Stomach (tissue), 4 donors: ENCODE measurements at regions not wholly inside any gene's neighbourhood (a gene's known extent, or its start where the extent isn't known, plus 50 kb on each side); places are given as distances from the start of the nearest gene placed in this dataset.

Experiments
- EP300 ChIP-seq: sonication (generic); formaldehyde crosslinking; IDR thresholded peaks from one replicate; pipeline ENCODE4 v1.6.1; 2017; ENCODE audit warnings: antibody characterized with exemption
- POLR2A ChIP-seq, 4 donors: fragments of 450-650 bp; IDR thresholded peaks; one replicate each; pipeline ENCODE4 v1.6.1; 2016; ENCODE audit warnings: antibody characterized with exemption in 4 of 4, control low read depth in 2 of 4, mild to moderate bottlenecking in 1 of 4, moderate library complexity in 1 of 4
- POLR2AphosphoS5 ChIP-seq, 3 donors: sonication (generic); formaldehyde crosslinking; IDR thresholded peaks; one replicate each; pipeline ENCODE4 v1.6.1; 2016; ENCODE audit warnings: antibody characterized with exemption in 3 of 3
- TF ChIP-seq, protein P1 (sequence below), 7 experiments: fragments of 450-650 bp in 4 of 7; fragments of 200-600 bp in 3 of 7; sonication (generic) in 3 of 7; IDR thresholded peaks; one replicate each; pipeline ENCODE4 v1.5.1; 2016 to 2019; ENCODE audit warnings: antibody characterized with exemption in 7 of 7, control low read depth in 2 of 7, mild to moderate bottlenecking in 1 of 7

DNA sequence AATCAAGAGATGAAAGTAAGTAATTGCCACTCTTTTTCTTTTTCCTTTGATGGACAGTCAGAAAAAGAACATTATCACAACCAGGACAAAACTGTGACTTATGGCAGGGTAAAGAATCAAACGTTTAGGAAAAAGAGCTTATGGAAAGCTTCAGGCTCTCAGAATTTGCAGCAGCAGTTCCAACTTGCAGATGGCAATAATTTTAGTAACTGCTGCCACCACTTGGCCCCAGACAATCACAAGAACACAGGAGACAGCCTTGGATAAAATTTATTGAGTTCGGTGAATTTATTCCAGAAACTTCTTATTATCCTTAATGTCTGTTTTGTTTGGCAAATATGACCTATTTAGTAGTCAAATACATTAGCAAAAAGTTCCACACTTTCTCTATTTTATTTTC, 804.4 kb downstream of the BRINP3 start:
- TF ChIP-seq, protein P1, sequence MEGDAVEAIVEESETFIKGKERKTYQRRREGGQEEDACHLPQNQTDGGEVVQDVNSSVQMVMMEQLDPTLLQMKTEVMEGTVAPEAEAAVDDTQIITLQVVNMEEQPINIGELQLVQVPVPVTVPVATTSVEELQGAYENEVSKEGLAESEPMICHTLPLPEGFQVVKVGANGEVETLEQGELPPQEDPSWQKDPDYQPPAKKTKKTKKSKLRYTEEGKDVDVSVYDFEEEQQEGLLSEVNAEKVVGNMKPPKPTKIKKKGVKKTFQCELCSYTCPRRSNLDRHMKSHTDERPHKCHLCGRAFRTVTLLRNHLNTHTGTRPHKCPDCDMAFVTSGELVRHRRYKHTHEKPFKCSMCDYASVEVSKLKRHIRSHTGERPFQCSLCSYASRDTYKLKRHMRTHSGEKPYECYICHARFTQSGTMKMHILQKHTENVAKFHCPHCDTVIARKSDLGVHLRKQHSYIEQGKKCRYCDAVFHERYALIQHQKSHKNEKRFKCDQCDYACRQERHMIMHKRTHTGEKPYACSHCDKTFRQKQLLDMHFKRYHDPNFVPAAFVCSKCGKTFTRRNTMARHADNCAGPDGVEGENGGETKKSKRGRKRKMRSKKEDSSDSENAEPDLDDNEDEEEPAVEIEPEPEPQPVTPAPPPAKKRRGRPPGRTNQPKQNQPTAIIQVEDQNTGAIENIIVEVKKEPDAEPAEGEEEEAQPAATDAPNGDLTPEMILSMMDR (IDR thresholded peaks at IDR 0.05): no peak
- TF ChIP-seq POLR2A (IDR thresholded peaks at IDR 0.05): no peak
- TF ChIP-seq POLR2AphosphoS5 (IDR thresholded peaks at IDR 0.05): no peak
- no peak for TF ChIP-seq EP300
